A204.1 (cell line): ENCODE measurements at regions not wholly inside any gene's neighbourhood (a gene's known extent, or its start where the extent isn't known, plus 50 kb on each side); places are given as distances from the start of the nearest gene placed in this dataset.
"Not testable (repeated sequence)": the region's sequence is repeated elsewhere in the genome, so short reads cannot be mapped to it uniquely, and the experiment has no call there.

Experiments
- FAIRE-seq: peaks from 2 replicates; lab custom pipeline; 2012; peaks lifted over from hg19 to GRCh38; lab: Jason Lieb, UNC

DNA sequence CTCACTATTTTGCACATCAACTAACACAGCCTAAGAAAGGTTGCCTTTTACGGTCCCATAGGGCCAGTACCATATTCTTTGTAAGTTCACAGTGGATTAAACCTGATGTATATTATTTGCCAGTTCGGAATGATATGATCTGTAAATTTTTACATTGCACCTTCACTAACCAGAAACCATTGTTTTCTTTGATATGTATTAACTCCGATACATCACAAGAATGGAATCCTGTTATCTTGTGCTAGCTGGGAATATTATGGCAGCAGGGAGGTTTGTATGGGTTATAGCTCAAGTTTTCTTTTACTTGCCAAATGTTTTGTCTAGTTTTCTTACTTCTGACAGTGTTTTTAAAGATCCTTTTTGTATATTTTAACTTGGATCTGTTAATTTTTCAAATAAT, 51.4 kb upstream of the S1PR1 start:
- no peak for FAIRE-seq

GRCh38 chr1:101183388-101183699, 53.5 kb upstream of the S1PR1 start:
- no peak for FAIRE-seq

GRCh38 chr1:101182627-101183387, 54.0 kb upstream of the S1PR1 start:
- no peak for FAIRE-seq

GRCh38 chr1:101181930-101182329, 54.9 kb upstream of the S1PR1 start:
- FAIRE-seq = no peak

GRCh38 chr1:101178688-101179491, 57.9 kb upstream of the S1PR1 start:
- no peak for FAIRE-seq

DNA sequence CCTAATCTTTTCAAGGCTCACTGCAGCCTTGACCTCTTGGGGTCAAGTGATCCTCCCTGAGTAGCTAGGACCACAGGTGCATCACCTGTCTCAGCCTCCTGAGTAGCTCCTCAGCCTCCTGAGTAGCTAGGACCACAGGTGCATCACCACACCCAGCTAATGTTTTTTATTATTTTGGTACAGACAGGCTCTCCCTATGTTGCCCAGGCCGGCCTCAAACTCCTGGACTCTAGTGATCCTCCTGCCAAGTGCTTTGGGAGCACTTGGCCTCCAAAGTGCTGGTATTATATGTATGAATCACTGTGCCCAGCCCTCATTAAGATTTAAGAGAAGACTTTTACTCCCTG, 58.5 kb upstream of the S1PR1 start:
- FAIRE-seq = no peak

GRCh38 chr1:101175886-101176285, 60.9 kb upstream of the S1PR1 start:
- FAIRE-seq = peak; percentile 6

DNA sequence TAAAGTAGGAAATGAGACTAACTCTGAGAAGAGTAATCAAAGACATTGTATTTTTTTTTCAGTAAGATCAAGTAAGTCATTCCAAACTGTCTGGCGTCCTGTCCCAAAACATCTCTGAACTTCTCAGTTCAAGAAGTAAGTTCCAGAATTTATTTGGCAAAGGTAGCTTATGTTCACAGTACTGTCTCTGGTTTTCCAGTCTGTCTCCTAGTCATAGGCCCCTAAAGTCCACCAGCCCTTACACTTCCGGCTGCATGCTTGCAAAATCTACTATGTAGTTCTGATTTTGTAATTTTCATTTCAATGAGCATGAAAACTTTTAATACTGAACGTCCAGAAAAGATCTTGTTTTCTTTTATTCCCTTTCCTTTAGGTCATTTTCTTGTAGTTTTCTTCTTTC, 61.4 kb upstream of the S1PR1 start:
- no peak for FAIRE-seq

- no peak for FAIRE-seq
Measured at GRCh38 chr1:101174722-101175121, 62.1 kb upstream of the S1PR1 start.

DNA sequence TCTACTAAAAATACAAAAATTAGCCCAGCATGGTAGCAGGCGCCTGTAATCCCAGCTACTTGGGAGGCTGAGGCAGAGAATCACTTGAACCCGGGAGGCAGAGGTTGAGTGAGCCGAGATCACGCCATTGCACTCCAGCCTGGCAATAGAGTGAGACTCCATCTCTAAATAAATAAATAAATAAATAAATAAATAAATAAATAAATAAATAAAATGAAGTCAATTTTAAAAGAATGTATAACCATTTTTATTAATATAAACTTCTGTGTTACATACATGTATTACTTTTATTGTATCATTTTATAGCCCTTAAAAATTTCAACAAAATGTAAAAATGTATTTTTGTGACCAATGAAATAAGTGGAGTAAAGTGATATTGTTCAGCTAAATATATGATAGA, 62.5 kb upstream of the S1PR1 start:
- FAIRE-seq = not testable (repeated sequence)

GRCh38 chr1:101170506-101171050, 66.2 kb upstream of the S1PR1 start:
- FAIRE-seq = peak; percentile 6

DNA sequence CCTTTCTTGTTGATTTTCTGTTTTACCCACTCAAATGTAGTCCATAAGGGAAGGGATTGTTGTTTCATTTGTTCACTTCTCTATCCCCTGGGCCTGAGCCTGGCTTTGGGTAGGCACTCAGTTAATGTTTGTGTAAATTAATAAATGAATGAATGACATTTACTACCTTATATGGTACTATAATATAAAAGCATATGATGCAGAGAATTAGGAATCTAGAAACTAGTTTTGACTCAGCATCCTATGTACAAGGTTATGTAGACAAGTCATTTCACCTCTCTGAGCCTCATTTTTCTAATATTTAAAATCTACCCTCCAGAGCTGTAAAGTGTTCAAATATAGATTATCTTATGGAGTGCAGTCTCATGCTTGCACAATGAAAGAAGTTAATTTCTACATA, 68.9 kb upstream of the S1PR1 start:
- FAIRE-seq = no peak

DNA sequence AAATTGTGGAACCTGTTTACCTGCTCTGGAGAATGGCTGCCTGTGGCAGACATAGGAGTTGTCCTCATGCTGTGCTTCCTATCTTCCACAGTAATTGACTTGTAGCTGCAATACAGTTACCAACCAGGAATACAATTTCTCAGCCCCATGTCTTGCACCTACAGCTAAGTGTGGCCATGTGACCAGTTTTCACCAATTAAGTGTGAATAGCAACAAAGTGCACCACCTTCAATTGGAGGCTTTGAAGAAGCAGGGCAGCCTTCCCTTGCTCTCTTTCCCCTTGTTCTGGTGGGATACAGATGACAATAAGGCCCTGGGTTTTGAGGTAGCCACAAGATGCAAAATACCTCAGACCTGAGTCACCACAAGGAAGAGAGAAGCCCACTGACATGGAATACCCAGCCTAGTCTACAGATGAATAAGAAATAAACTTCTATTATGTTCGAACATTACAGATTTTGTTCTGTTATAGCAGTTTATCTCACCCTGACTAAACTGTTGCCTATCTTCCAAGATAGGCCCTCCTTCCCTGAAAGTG, 70.2 kb upstream of the S1PR1 start:
- FAIRE-seq = no peak

GRCh38 chr1:101165954-101166353, 70.9 kb upstream of the S1PR1 start:
- FAIRE-seq = no peak

DNA sequence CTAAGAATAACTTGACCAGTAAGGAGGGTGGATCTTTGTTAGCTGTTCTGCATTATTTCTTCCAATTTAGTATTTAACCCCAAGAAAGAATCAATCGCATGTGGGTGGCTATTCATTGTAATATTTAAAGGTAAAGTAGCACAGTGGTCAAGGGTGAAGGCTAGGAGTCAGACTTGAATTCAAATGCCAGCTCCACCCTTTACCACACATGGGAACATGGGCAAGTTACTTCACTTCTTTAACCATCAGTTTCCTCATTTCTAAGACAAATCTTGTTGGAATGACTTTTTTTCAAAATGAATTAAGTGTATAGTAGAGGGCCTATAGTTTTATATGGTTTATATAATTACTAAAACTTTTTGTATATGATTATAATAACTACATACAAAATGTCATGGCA, 71.3 kb upstream of the S1PR1 start:
- FAIRE-seq = no peak

DNA sequence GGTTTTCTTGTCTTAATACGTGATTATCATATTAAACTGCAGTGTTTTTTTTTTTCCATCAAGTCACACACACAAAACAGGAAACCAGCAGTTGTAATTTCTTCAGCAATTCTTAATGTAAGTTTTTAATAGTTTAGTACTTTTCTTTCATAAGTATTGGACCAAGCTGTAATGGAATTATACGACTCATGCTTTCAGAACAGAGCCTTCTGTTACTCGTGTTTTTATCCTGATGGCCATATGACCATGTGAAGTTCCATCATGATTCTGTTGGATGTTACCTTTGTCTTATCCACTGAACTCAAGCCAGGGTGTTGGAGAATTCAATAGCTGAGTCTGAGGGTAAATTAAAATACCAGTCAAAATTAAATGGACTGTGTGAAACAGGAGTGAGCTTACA, 72.0 kb upstream of the S1PR1 start:
- no peak for FAIRE-seq

DNA sequence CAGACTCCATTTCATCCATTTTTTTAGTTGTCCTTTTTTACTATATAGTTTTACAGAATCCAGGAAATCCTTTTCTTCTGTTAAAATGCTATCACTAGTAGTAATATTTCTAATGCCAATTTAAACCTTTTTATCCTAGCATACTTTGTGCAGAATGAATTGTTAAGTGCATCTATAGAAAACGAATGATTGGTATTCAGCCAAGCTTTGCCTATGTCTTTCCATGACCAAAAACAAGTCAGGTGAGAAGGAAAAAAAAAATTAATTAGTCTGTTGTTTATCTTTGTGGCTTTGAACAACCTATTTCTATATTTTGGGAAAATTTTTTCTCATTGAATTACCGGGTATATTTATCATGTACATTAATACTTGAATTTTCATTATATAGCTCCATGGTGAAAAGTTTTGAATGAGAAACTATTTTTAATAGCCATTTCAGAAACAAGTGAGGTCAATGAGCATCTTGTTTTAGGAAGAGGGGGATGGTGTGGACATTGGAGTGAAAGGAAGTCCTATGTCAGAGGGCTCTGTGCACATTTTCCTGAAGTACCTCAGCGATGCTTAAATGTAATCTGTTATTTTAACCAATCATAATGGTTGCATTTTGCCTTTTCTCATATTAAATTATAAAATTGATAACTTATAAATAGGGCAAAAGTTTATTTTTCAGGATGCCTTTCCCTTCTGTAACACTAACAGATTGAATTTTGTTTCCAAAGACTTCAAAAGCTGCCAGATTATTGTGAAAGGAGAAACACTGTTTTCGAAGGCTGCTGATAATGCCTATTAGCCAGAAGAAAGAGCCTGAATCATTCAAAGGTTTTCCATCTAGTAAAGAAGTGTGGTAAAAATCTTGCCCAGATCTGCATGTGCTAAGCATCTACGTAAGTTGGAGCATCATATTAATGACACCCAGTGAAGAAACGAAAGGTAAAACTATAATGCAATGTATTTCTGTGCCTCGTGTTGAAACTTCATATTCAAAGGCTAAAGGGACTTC, 73.8 kb upstream of the S1PR1 start:
- FAIRE-seq = no peak

GRCh38 chr1:101162300-101162699, 74.5 kb upstream of the S1PR1 start:
- FAIRE-seq = no peak

DNA sequence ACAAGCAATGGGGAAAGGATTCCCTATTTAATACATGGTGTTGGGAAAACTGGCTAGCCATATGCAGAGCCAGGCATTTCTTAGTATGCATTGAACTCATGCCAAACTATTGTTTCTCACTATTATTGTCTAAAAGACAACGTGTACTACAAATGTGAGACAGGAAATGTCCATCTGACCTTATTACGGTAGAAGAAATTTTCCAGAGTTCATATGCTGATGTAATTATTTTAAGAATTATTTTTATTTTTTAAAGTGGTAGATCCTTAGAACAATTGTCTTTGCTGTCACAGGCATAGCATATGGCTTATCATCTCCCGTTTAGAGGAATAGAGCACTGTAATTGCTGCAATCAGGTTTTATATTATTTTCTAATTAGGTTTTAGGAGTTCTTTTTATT, 75.2 kb upstream of the S1PR1 start:
- FAIRE-seq = no peak

DNA sequence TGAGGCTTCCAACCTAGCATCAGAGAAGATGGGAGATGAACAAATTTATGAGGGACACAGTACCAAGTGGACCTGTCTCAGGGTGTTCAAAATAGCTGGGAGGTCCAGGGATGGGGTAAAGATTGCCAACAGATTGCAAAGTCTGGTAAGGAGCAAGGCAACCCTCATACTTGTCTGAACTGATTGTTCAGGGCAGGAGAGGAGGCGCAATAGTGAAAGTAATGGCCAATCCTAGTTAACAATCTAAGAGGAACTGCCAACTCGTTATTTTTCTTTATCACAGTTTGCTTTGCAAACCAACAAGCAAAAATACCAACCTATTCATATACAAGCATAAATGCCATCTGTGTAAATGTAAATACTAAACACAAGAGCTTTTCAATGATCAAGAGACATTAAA, 78.4 kb upstream of the S1PR1 start:
- FAIRE-seq = no peak

- FAIRE-seq = no peak
Measured at GRCh38 chr1:101154547-101154946, 82.3 kb upstream of the S1PR1 start.

DNA sequence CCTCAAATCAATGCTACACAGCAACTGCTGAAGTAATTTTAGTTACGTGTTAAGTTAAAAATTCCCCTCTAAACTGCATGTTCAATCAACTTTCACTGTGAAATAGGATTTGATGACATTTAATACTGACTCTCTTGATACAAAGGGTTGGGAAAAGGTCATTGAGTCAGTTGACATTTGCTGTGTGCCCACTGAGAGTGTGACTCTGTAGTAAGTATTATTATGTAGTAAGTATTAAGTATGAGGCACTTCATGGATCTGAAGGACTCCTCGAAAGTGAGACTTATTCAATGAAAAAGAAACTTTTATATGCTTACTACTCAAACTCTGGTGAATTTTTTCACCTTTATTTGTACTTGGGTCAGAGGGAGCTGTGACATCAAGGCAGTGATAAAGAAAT, 83.1 kb upstream of the S1PR1 start:
- FAIRE-seq = no peak
